ENCODE measurements at regions not wholly inside any gene's neighbourhood (a gene's known extent, or its start where the extent isn't known, plus 50 kb on each side); places are given as distances from the start of the nearest gene placed in this dataset.

DNA sequence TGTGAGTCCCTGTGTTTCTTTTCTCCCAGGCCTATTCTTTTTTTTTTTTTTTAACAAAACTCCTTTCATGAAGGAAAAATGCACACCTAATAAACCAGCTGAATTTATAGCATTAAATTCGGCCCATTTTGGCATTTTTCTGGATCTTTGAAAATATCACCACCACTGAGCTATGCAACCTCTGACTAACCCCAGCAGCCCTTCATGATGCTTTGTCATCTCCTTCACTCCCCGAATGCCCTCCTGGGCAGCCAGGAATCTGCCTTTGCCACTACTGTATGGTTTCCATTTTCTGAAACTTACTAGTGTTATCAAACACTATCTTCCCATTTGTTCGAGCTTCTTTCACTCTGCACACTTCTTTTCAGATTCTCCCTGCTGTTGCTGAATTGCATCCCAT is 97.9 kb downstream of the ZNF280B start:
- no peaks in the 10 kb centered on the region for H3K36me3 ChIP-seq (ENCODE audit: control insufficient read depth, insufficient read depth, low read length)
- no peak for TF ChIP-seq CTCF (IDR thresholded peaks at IDR 0.05)
- H2AFZ ChIP-seq = no peak overlapping the region
- no peaks in the 10 kb centered on the region for H3K9me3 ChIP-seq (ENCODE audit: control insufficient read depth, low read length)
- no peak overlapping the region for H3K4me3 ChIP-seq (ENCODE audit: low read depth, low read length)
- H3K4me1 ChIP-seq = no peaks in the 10 kb centered on the region
- H3K27me3 ChIP-seq (ENCODE audit: control insufficient read depth, insufficient read depth, low read length) = no peaks in the 10 kb centered on the region
- no peak overlapping the region for H3K9ac ChIP-seq
- no peak overlapping the region for H3K4me2 ChIP-seq (ENCODE audit: low read length)
- H3K79me2 ChIP-seq = no peaks in the 10 kb centered on the region
- no peak overlapping the region for H3K27ac ChIP-seq

DNA sequence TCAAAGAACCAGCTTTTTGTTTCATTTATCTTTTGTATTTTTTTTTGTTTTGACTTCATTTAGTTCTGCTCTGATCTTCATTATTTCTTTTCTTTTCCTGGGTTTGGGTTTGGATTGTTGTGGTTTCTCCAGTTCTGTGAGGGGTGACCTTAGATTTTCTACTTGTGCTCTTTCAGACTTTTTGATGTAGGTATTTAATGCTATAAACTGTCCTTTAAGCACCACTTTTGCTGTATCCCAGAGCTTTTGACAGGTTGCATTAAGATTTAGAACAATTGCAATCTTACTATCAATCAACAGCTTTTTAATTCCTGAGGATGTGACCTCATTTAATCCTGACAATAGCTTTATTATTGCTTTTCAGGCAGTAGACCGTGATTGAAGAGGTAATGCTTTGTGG is 94.3 kb downstream of the ZNF280B start:
- no peak for TF ChIP-seq CTCF (IDR thresholded peaks at IDR 0.05)
- no peak overlapping the region for H2AFZ ChIP-seq
- no peaks in the 10 kb centered on the region for H3K4me1 ChIP-seq
- no peak overlapping the region for H3K9ac ChIP-seq
- H3K27me3 ChIP-seq (ENCODE audit: control insufficient read depth, insufficient read depth, low read length) = no peaks in the 10 kb centered on the region
- no peak overlapping the region for H3K27ac ChIP-seq
- no peak overlapping the region for H3K4me2 ChIP-seq (ENCODE audit: low read length)
- no peaks in the 10 kb centered on the region for H3K9me3 ChIP-seq (ENCODE audit: control insufficient read depth, low read length)
- H3K36me3 ChIP-seq (ENCODE audit: control insufficient read depth, insufficient read depth, low read length) = no peaks in the 10 kb centered on the region
- H3K79me2 ChIP-seq = no peaks in the 10 kb centered on the region
- H3K4me3 ChIP-seq (ENCODE audit: low read depth, low read length) = no peak overlapping the region

DNA sequence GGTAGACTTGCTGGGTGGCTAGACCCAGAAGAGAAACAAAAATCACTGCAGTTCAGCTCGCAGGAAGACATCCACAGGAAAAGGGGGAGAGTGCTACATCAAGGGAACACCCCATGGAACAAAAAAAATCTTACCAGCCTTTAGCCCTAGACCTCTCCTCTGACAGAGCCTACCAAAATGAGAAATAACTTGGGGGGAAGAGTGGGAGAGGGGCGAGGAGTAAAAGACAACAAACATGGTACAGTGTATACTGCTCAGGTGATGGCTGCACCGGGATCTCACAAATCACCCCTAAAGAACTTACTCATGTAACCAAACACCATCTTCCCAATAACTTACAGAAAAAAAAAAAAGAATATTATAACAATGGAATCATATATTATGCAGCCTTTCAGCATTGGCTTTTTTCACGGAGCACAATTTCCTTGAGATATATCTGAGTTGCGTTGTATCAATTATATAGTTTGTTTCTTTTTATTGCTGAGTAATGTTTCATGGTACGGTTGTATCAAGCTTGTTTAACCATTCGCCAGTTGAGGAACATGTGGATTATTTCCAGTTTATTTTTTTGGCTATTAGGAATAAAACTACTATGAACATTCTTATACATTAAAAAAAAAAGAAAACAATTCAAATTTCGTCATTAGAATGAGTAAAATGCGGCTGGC is 90.9 kb downstream of the ZNF280B start:
- Histone ChIP-seq H3K27me3 (ENCODE audit: control insufficient read depth, insufficient read depth, low read length) (no peaks in the 10 kb centered on the region), H3K27ac (no peak overlapping the region), H3K79me2 (no peaks in the 10 kb centered on the region), H3K4me2 (ENCODE audit: low read length) (no peak overlapping the region), H3K4me1 (no peaks in the 10 kb centered on the region), H3K4me3 (ENCODE audit: low read depth, low read length) (no peak overlapping the region), H3K9ac (no peak overlapping the region), H3K9me3 (ENCODE audit: control insufficient read depth, low read length) (no peaks in the 10 kb centered on the region), H2AFZ (no peak overlapping the region), H3K36me3 (ENCODE audit: control insufficient read depth, insufficient read depth, low read length) (no peaks in the 10 kb centered on the region)
- no peak for TF ChIP-seq CTCF (IDR thresholded peaks at IDR 0.05)

DNA sequence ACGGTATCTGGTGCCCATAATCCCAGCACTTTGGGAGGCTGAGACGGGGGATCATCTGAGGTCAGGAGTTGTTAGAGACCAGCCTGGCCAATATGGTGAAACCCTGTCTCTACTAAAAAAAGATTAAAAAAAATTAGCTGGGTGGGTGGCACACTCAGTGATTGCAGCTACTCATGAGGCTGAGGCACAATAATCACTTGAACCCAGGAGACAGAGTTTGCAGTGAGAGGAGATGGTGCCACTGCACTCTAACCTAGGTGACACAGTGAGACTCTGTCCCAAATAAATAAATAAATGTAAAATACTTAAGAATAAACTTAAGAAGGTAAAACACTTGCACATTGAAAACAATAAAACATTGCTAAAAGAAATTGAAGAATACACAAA is 90.4 kb downstream of the ZNF280B start:
- Histone ChIP-seq H3K4me3 (ENCODE audit: low read depth, low read length) (no peak overlapping the region), H3K9ac (no peak overlapping the region), H3K9me3 (ENCODE audit: control insufficient read depth, low read length) (no peaks in the 10 kb centered on the region), H3K4me1 (no peaks in the 10 kb centered on the region), H3K79me2 (no peaks in the 10 kb centered on the region), H3K4me2 (ENCODE audit: low read length) (no peak overlapping the region), H3K27ac (no peak overlapping the region), H3K36me3 (ENCODE audit: control insufficient read depth, insufficient read depth, low read length) (no peaks in the 10 kb centered on the region), H3K27me3 (ENCODE audit: control insufficient read depth, insufficient read depth, low read length) (no peaks in the 10 kb centered on the region), H2AFZ (no peak overlapping the region)
- no peak for TF ChIP-seq CTCF (IDR thresholded peaks at IDR 0.05)

GRCh38 chr22:22418957-22419356 is 89.6 kb downstream of the ZNF280B start:
- no peak overlapping the region for H3K4me3 ChIP-seq (ENCODE audit: low read depth, low read length)
- H2AFZ ChIP-seq = no peak overlapping the region
- no peaks in the 10 kb centered on the region for H3K36me3 ChIP-seq (ENCODE audit: control insufficient read depth, insufficient read depth, low read length)
- no peak overlapping the region for H3K9ac ChIP-seq
- no peak overlapping the region for H3K27ac ChIP-seq
- TF ChIP-seq CTCF (IDR thresholded peaks at IDR 0.05) = no peak
- H3K4me2 ChIP-seq (ENCODE audit: low read length) = no peak overlapping the region
- no peaks in the 10 kb centered on the region for H3K27me3 ChIP-seq (ENCODE audit: control insufficient read depth, insufficient read depth, low read length)
- H3K79me2 ChIP-seq = no peaks in the 10 kb centered on the region
- H3K9me3 ChIP-seq (ENCODE audit: control insufficient read depth, low read length) = no peaks in the 10 kb centered on the region
- H3K4me1 ChIP-seq = no peaks in the 10 kb centered on the region

Data from parathyroid adenoma (tissue), 2 donors.